Stomach (tissue), 4 donors: ENCODE measurements at regions not wholly inside any gene's neighbourhood (a gene's known extent, or its start where the extent isn't known, plus 50 kb on each side); places are given as distances from the start of the nearest gene placed in this dataset.

ENCODE experiments used
- EP300 ChIP-seq: sonication (generic); formaldehyde crosslinking; IDR thresholded peaks from one replicate; pipeline ENCODE4 v1.6.1; 2017; ENCODE audit warnings: antibody characterized with exemption
- POLR2A ChIP-seq, 4 donors: fragments of 450-650 bp; IDR thresholded peaks; one replicate each; pipeline ENCODE4 v1.6.1; 2016; ENCODE audit warnings: antibody characterized with exemption in 4 of 4, control low read depth in 2 of 4, mild to moderate bottlenecking in 1 of 4, moderate library complexity in 1 of 4
- POLR2AphosphoS5 ChIP-seq, 3 donors: sonication (generic); formaldehyde crosslinking; IDR thresholded peaks; one replicate each; pipeline ENCODE4 v1.6.1; 2016; ENCODE audit warnings: antibody characterized with exemption in 3 of 3
- TF ChIP-seq, protein P1 (sequence below), 7 experiments: fragments of 450-650 bp in 4 of 7; fragments of 200-600 bp in 3 of 7; sonication (generic) in 3 of 7; IDR thresholded peaks; one replicate each; pipeline ENCODE4 v1.5.1; 2016 to 2019; ENCODE audit warnings: antibody characterized with exemption in 7 of 7, control low read depth in 2 of 7, mild to moderate bottlenecking in 1 of 7

DNA sequence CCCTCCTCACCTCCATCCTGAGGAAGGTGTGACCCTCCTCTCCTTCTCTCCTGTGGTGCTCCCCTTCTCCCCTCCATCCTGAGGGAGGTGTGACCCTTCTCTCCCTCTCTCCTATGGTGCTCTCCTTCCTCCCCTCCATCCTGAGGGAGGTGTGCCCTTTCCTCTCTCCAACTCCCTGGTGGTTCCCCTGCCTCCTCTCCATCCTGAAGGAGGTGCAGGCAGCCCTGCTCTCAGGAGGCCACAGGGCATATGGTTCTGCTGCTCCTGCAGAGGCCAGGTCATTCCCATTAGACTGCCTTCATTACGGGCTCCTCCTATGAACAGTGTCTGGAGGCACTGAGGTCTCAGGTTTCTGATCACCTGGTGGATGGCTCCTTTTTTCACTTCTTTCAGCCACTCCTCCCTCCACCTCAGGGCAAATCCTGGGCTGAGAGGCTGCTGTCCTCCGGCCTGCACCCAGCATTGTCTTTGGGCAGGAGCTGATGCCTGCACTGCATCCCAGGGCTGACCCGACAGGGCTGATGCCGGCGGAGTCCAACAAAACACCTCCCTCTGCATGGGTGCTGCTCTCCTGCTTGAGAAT, 197.1 kb downstream of the MED10 start:
- TF ChIP-seq, protein P1, sequence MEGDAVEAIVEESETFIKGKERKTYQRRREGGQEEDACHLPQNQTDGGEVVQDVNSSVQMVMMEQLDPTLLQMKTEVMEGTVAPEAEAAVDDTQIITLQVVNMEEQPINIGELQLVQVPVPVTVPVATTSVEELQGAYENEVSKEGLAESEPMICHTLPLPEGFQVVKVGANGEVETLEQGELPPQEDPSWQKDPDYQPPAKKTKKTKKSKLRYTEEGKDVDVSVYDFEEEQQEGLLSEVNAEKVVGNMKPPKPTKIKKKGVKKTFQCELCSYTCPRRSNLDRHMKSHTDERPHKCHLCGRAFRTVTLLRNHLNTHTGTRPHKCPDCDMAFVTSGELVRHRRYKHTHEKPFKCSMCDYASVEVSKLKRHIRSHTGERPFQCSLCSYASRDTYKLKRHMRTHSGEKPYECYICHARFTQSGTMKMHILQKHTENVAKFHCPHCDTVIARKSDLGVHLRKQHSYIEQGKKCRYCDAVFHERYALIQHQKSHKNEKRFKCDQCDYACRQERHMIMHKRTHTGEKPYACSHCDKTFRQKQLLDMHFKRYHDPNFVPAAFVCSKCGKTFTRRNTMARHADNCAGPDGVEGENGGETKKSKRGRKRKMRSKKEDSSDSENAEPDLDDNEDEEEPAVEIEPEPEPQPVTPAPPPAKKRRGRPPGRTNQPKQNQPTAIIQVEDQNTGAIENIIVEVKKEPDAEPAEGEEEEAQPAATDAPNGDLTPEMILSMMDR (IDR thresholded peaks at IDR 0.05): no peak
- no peak for TF ChIP-seq POLR2AphosphoS5 (IDR thresholded peaks at IDR 0.05)
- TF ChIP-seq POLR2A (IDR thresholded peaks at IDR 0.05): no peak
- TF ChIP-seq EP300: no peak
